Activated CD4-positive, alpha-beta T cell treated with anti-CD3 and anti-CD28 coated beads, Interleukin-2, amount 10 ng/mL, durations not matched to agents 24 days and 14 days (primary cell): ENCODE measurements at regions not wholly inside any gene's neighbourhood (a gene's known extent, or its start where the extent isn't known, plus 50 kb on each side); places are given as distances from the start of the nearest gene placed in this dataset.

ENCODE experiments used
- DNase-seq: peaks from one replicate; pipeline ENCODE4 v3.0.0; 2022
- H3K27ac Mint-ChIP-seq: one replicate; pipeline ENCODE4 v1.8.0; 2022; ENCODE audit warnings: mild to moderate bottlenecking, mixed read lengths
- H3K27me3 Mint-ChIP-seq: one replicate; pipeline ENCODE4 v1.8.0; 2022; ENCODE audit warnings: mixed read lengths
- H3K36me3 Mint-ChIP-seq: one replicate; pipeline ENCODE4 v1.8.0; 2022; ENCODE audit warnings: low read depth, mild to moderate bottlenecking, mixed read lengths
- H3K4me1 Mint-ChIP-seq: one replicate; pipeline ENCODE4 v1.8.0; 2021; ENCODE audit warnings: mixed read lengths
- H3K4me3 Mint-ChIP-seq: one replicate; pipeline ENCODE4 v1.8.0; 2022; ENCODE audit warnings: mild to moderate bottlenecking, moderate library complexity, mixed read lengths
- H3K9me3 Mint-ChIP-seq: one replicate; pipeline ENCODE4 v1.8.0; 2021; ENCODE audit warnings: mixed read lengths
- intact Hi-C: fragments of 100-400 bp; cut with micrococcal nuclease; formaldehyde crosslinking; loops from one replicate; pipeline ENCODE4 v1.15.1; 2023

- intact Hi-C loops, result no loop called here
- H3K36me3 Mint-ChIP-seq, result no peaks in the 10 kb centered on the region
- H3K27me3 Mint-ChIP-seq, result no peaks in the 10 kb centered on the region
- no peak overlapping the region for H3K27ac Mint-ChIP-seq
- DNase-seq, result no peak
- no peaks in the 10 kb centered on the region for H3K4me1 Mint-ChIP-seq
- no peak overlapping the region for H3K4me3 Mint-ChIP-seq
- H3K9me3 Mint-ChIP-seq, result peaks cover 4% of the 10 kb centered on the region
These were observed 360.1 kb upstream of the ADGRL3 start for GRCh38 chr4:60840020-60840419.

GRCh38 chr4:60846678-60847077 lies 353.4 kb upstream of the ADGRL3 start:
- Mint-ChIP-seq H3K27me3 (no peaks in the 10 kb centered on the region), H3K27ac (no peak overlapping the region), H3K4me3 (no peak overlapping the region), H3K4me1 (no peaks in the 10 kb centered on the region), H3K36me3 (no peaks in the 10 kb centered on the region), H3K9me3 (no peaks in the 10 kb centered on the region)
- DNase-seq, result no peak
- intact Hi-C loops, result no loop called here

GRCh38 chr4:60847614-60848013 lies 352.5 kb upstream of the ADGRL3 start:
- Mint-ChIP-seq H3K36me3 (no peaks in the 10 kb centered on the region), H3K4me1 (no peaks in the 10 kb centered on the region), H3K27me3 (no peaks in the 10 kb centered on the region), H3K27ac (no peak overlapping the region), H3K9me3 (peaks cover 2% of the 10 kb centered on the region), H3K4me3 (no peak overlapping the region)
- intact Hi-C loops, result no loop called here
- DNase-seq, result no peak

GRCh38 chr4:60857130-60857753 lies 342.9 kb upstream of the ADGRL3 start:
- intact Hi-C loops, result no loop called here
- Mint-ChIP-seq H3K27ac (no peak overlapping the region), H3K4me3 (no peak overlapping the region), H3K4me1 (no peaks in the 10 kb centered on the region), H3K27me3 (no peaks in the 10 kb centered on the region), H3K9me3 (peaks cover 12% of the 10 kb centered on the region), H3K36me3 (no peaks in the 10 kb centered on the region)
- DNase-seq, result no peak

- no peaks in the 10 kb centered on the region for H3K36me3 Mint-ChIP-seq
These were observed 336.7 kb upstream of the ADGRL3 start for GRCh38 chr4:60863442-60863841.

GRCh38 chr4:60865273-60865672 lies 334.9 kb upstream of the ADGRL3 start:
- no peak for DNase-seq
- intact Hi-C loops, result no loop called here
- no peaks in the 10 kb centered on the region for H3K36me3 Mint-ChIP-seq
- H3K9me3 Mint-ChIP-seq, result peaks cover 12% of the 10 kb centered on the region
- H3K4me1 Mint-ChIP-seq, result no peaks in the 10 kb centered on the region
- H3K27me3 Mint-ChIP-seq, result no peaks in the 10 kb centered on the region
- no peak overlapping the region for H3K27ac Mint-ChIP-seq
- no peak overlapping the region for H3K4me3 Mint-ChIP-seq

More at GRCh38 chr4:60863442-60863841, 336.7 kb upstream of the ADGRL3 start:
- no peaks in the 10 kb centered on the region for H3K27me3 Mint-ChIP-seq
- no peak overlapping the region for H3K27ac Mint-ChIP-seq
- DNase-seq, result no peak
- intact Hi-C loops, result no loop called here
- peaks cover 12% of the 10 kb centered on the region for H3K9me3 Mint-ChIP-seq
- no peak overlapping the region for H3K4me3 Mint-ChIP-seq
- H3K4me1 Mint-ChIP-seq, result no peaks in the 10 kb centered on the region

GRCh38 chr4:60868232-60868960 lies 331.7 kb upstream of the ADGRL3 start:
- no peaks in the 10 kb centered on the region for H3K4me1 Mint-ChIP-seq
- no peak overlapping the region for H3K27ac Mint-ChIP-seq
- no peaks in the 10 kb centered on the region for H3K27me3 Mint-ChIP-seq
- DNase-seq, result no peak
- peaks cover 6% of the 10 kb centered on the region for H3K9me3 Mint-ChIP-seq
- intact Hi-C loops, result no loop called here
- H3K36me3 Mint-ChIP-seq, result no peaks in the 10 kb centered on the region
- H3K4me3 Mint-ChIP-seq, result no peak overlapping the region

- Mint-ChIP-seq H3K36me3 (no peaks in the 10 kb centered on the region), H3K9me3 (no peaks in the 10 kb centered on the region), H3K27ac (no peak overlapping the region), H3K4me1 (no peaks in the 10 kb centered on the region), H3K27me3 (no peaks in the 10 kb centered on the region), H3K4me3 (no peak overlapping the region)
- intact Hi-C loops, result no loop called here
- no peak for DNase-seq
These were observed 320.9 kb upstream of the ADGRL3 start for GRCh38 chr4:60879135-60879701.

- H3K27ac Mint-ChIP-seq, result no peak overlapping the region
- peaks cover 9% of the 10 kb centered on the region for H3K9me3 Mint-ChIP-seq
- no peak for DNase-seq
- H3K27me3 Mint-ChIP-seq, result no peaks in the 10 kb centered on the region
- intact Hi-C loops, result no loop called here
- H3K4me3 Mint-ChIP-seq, result no peak overlapping the region
- no peaks in the 10 kb centered on the region for H3K36me3 Mint-ChIP-seq
- no peaks in the 10 kb centered on the region for H3K4me1 Mint-ChIP-seq
These were observed 315.5 kb upstream of the ADGRL3 start for GRCh38 chr4:60884587-60884986.

- Mint-ChIP-seq H3K27me3 (no peaks in the 10 kb centered on the region), H3K27ac (no peak overlapping the region), H3K4me1 (no peaks in the 10 kb centered on the region), H3K4me3 (no peak overlapping the region), H3K36me3 (no peaks in the 10 kb centered on the region), H3K9me3 (peaks cover 9% of the 10 kb centered on the region)
- intact Hi-C loops, result no loop called here
- no peak for DNase-seq
These were observed 315.1 kb upstream of the ADGRL3 start for GRCh38 chr4:60885011-60885410.

- H3K4me3 Mint-ChIP-seq, result no peak overlapping the region
These were observed 309.4 kb upstream of the ADGRL3 start for GRCh38 chr4:60890743-60891142.

GRCh38 chr4:60891947-60892346 lies 308.2 kb upstream of the ADGRL3 start:
- intact Hi-C loops, result no loop called here
- no peaks in the 10 kb centered on the region for H3K36me3 Mint-ChIP-seq
- H3K4me1 Mint-ChIP-seq, result no peaks in the 10 kb centered on the region
- DNase-seq, result no peak
- no peaks in the 10 kb centered on the region for H3K27me3 Mint-ChIP-seq
- no peak overlapping the region for H3K4me3 Mint-ChIP-seq
- H3K27ac Mint-ChIP-seq, result no peak overlapping the region
- H3K9me3 Mint-ChIP-seq, result peaks cover 9% of the 10 kb centered on the region

More at GRCh38 chr4:60890743-60891142, 309.4 kb upstream of the ADGRL3 start:
- H3K36me3 Mint-ChIP-seq, result no peaks in the 10 kb centered on the region
- H3K4me1 Mint-ChIP-seq, result no peaks in the 10 kb centered on the region
- intact Hi-C loops, result no loop called here
- peaks cover 9% of the 10 kb centered on the region for H3K9me3 Mint-ChIP-seq
- no peak for DNase-seq
- H3K27ac Mint-ChIP-seq, result no peak overlapping the region
- H3K27me3 Mint-ChIP-seq, result no peaks in the 10 kb centered on the region

- Mint-ChIP-seq H3K9me3 (no peaks in the 10 kb centered on the region), H3K27ac (no peak overlapping the region), H3K4me3 (no peak overlapping the region), H3K36me3 (no peaks in the 10 kb centered on the region), H3K27me3 (no peaks in the 10 kb centered on the region), H3K4me1 (no peaks in the 10 kb centered on the region)
- intact Hi-C loops, result no loop called here
- DNase-seq, result no peak
These were observed 302.7 kb upstream of the ADGRL3 start for GRCh38 chr4:60897415-60897814.

- H3K27me3 Mint-ChIP-seq, result no peaks in the 10 kb centered on the region
- no peak for DNase-seq
- peaks cover 3% of the 10 kb centered on the region for H3K9me3 Mint-ChIP-seq
- intact Hi-C loops, result no loop called here
- no peaks in the 10 kb centered on the region for H3K4me1 Mint-ChIP-seq
- no peak overlapping the region for H3K4me3 Mint-ChIP-seq
- H3K27ac Mint-ChIP-seq, result no peak overlapping the region
- H3K36me3 Mint-ChIP-seq, result no peaks in the 10 kb centered on the region
These were observed 295.0 kb upstream of the ADGRL3 start for GRCh38 chr4:60905162-60905561.
